Medulla oblongata (tissue), 1 donor: ENCODE measurements at regions not wholly inside any gene's neighbourhood (a gene's known extent, or its start where the extent isn't known, plus 50 kb on each side); places are given as distances from the start of the nearest gene placed in this dataset.

Experiments used
- DNase-seq: peaks from one replicate; pipeline ENCODE4 v3.0.0-alpha.2; 2015; ENCODE audit errors: extremely low spot score

GRCh38 chr1:221429264-221429663 is 312.6 kb downstream of the DUSP10 start:
- DNase-seq = no peak

GRCh38 chr1:221430152-221430960 is 311.5 kb downstream of the DUSP10 start:
- no peak for DNase-seq

- DNase-seq = no peak
Measured at GRCh38 chr1:221431068-221431651, 310.7 kb downstream of the DUSP10 start.

- DNase-seq = no peak
Measured at GRCh38 chr1:221431961-221432360, 309.9 kb downstream of the DUSP10 start.

- peak; percentile 72 for DNase-seq
Measured at GRCh38 chr1:221435504-221435904, 306.4 kb downstream of the DUSP10 start.

- DNase-seq = no peak
Measured at GRCh38 chr1:221437171-221437570, 304.7 kb downstream of the DUSP10 start.

GRCh38 chr1:221437926-221438325 is 304.0 kb downstream of the DUSP10 start:
- DNase-seq = no peak

GRCh38 chr1:221439008-221439746 is 302.7 kb downstream of the DUSP10 start:
- DNase-seq = no peak

GRCh38 chr1:221439747-221440501 is 302.0 kb downstream of the DUSP10 start:
- DNase-seq = no peak

- peak; percentile 72 for DNase-seq
Measured at GRCh38 chr1:221440658-221441057, 301.2 kb downstream of the DUSP10 start.

GRCh38 chr1:221442056-221442455 is 299.8 kb downstream of the DUSP10 start:
- DNase-seq = peak; percentile 64

- no peak for DNase-seq
Measured at GRCh38 chr1:221444346-221444745, 297.5 kb downstream of the DUSP10 start.

- DNase-seq = peak; percentile 18
Measured at GRCh38 chr1:221448585-221449175, 293.2 kb downstream of the DUSP10 start.

- no peak for DNase-seq
Measured at GRCh38 chr1:221449194-221449593, 292.7 kb downstream of the DUSP10 start.

- no peak for DNase-seq
Measured at GRCh38 chr1:221449801-221450470, 292.0 kb downstream of the DUSP10 start.

- DNase-seq = no peak
Measured at GRCh38 chr1:221451741-221452140, 290.1 kb downstream of the DUSP10 start.

- no peak for DNase-seq
Measured at GRCh38 chr1:221454096-221454495, 287.8 kb downstream of the DUSP10 start.

GRCh38 chr1:221456918-221457317 is 285.0 kb downstream of the DUSP10 start:
- DNase-seq = no peak

GRCh38 chr1:221457685-221458446 is 284.0 kb downstream of the DUSP10 start:
- DNase-seq = no peak

- no peak for DNase-seq
Measured at GRCh38 chr1:221458447-221459156, 283.3 kb downstream of the DUSP10 start.
